HEK293T (cell line): ENCODE measurements at regions not wholly inside any gene's neighbourhood (a gene's known extent, or its start where the extent isn't known, plus 50 kb on each side); places are given as distances from the start of the nearest gene placed in this dataset.

Experiments used
- BHLHE40 ChIP-seq: fragments of 450-650 bp; IDR thresholded peaks from 2 replicates; pipeline ENCODE4 v1.6.1; 2016; ENCODE audit warnings: mild to moderate bottlenecking, moderate library complexity, borderline replicate concordance
- SP1 ChIP-seq: fragments of 450-650 bp; IDR thresholded peaks from 2 replicates; pipeline ENCODE4 v1.6.1; 2017
- TARDBP ChIP-seq: fragments of 450-650 bp; IDR thresholded peaks from 2 replicates; pipeline ENCODE4 v1.6.1; 2016

- TF ChIP-seq SP1: no peak
- no peak for TF ChIP-seq BHLHE40
- no peak for TF ChIP-seq TARDBP
These were observed 71.4 kb upstream of the TANK start for GRCh38 chr2:161088658-161089350.
